Ectodermal cell (in vitro differentiated cells): ENCODE measurements at regions not wholly inside any gene's neighbourhood (a gene's known extent, or its start where the extent isn't known, plus 50 kb on each side); places are given as distances from the start of the nearest gene placed in this dataset.

Experiments
- H3K27ac ChIP-seq: 2 replicates; pipeline ENCODE4 v1.7.0; 2013; ENCODE audit warnings: mild to moderate bottlenecking, low read depth, low read length; ENCODE audit not compliant: insufficient read depth, poor library complexity, severe bottlenecking
- H3K27me3 ChIP-seq: 2 replicates; pipeline ENCODE4 v1.7.0; 2013; ENCODE audit warnings: mild to moderate bottlenecking, low read length; ENCODE audit not compliant: insufficient read depth, control insufficient read depth, poor library complexity, severe bottlenecking
- H3K36me3 ChIP-seq: one replicate; pipeline ENCODE4 v1.7.0; 2013; ENCODE audit warnings: low read length; ENCODE audit not compliant: control insufficient read depth, insufficient read depth
- H3K4me1 ChIP-seq: one replicate; pipeline ENCODE4 v1.7.0; 2013; ENCODE audit warnings: low read length; ENCODE audit not compliant: control insufficient read depth, insufficient read depth
- H3K4me3 ChIP-seq: 2 replicates; pipeline ENCODE4 v1.7.0; 2013; ENCODE audit warnings: low read depth, low read length, control low read depth; ENCODE audit not compliant: insufficient read depth
- H3K9me3 ChIP-seq: 2 replicates; pipeline ENCODE4 v1.7.0; 2013; ENCODE audit warnings: mild to moderate bottlenecking, low read length, moderate library complexity; ENCODE audit not compliant: control insufficient read depth
- WGBS, 2 experiments: methylation state at CpG; one replicate each; pipeline ENCODE4 v1.1.7; 2013; ENCODE audit warnings: missing lambda C conversion rate in 2 of 2; 5-methylcytosine and 5-hydroxymethylcytosine counted together

GRCh38 chr12:124718036-124718435, 145.6 kb downstream of the SCARB1 start:
- Histone ChIP-seq H3K4me3 (no peak overlapping the region), H3K4me1 (peaks cover 26% of the 10 kb centered on the region)
- WGBS, 2 experiments = 90 to 93% methylated on average over 14 of the region's 14 CpGs

GRCh38 chr12:124717318-124717717, 146.3 kb downstream of the SCARB1 start:
- Histone ChIP-seq H3K36me3 (no peaks in the 10 kb centered on the region), H3K9me3 (no peaks in the 10 kb centered on the region), H3K4me1 (peaks cover 27% of the 10 kb centered on the region), H3K27ac (no peak overlapping the region), H3K4me3 (no peak overlapping the region), H3K27me3 (no peaks in the 10 kb centered on the region)
- WGBS, 2 experiments = 94 to 95% methylated on average over 4 of the region's 4 CpGs

More at GRCh38 chr12:124718036-124718435, 145.6 kb downstream of the SCARB1 start:
- H3K27ac ChIP-seq = no peak overlapping the region
- H3K27me3 ChIP-seq = no peaks in the 10 kb centered on the region
- H3K9me3 ChIP-seq = no peaks in the 10 kb centered on the region
- H3K36me3 ChIP-seq = no peaks in the 10 kb centered on the region

GRCh38 chr12:124716208-124717130, 147.2 kb downstream of the SCARB1 start:
- no peak overlapping the region for H3K27ac ChIP-seq

GRCh38 chr12:124715121-124715990, 147.9 kb upstream of the NCOR2 start:
- Histone ChIP-seq H3K4me1 (peaks cover 22% of the 10 kb centered on the region), H3K36me3 (no peaks in the 10 kb centered on the region), H3K9me3 (no peaks in the 10 kb centered on the region), H3K27me3 (no peaks in the 10 kb centered on the region), H3K4me3 (no peak overlapping the region), H3K27ac (no peak overlapping the region)
- WGBS, 2 experiments = 76 to 78% methylated on average over 15 of the region's 15 CpGs

More at GRCh38 chr12:124716208-124717130, 147.2 kb downstream of the SCARB1 start:
- peaks cover 27% of the 10 kb centered on the region for H3K4me1 ChIP-seq
- no peak overlapping the region for H3K4me3 ChIP-seq
- 88% methylated on average over 22 of the region's 22 CpGs for WGBS, 2 experiments
- H3K9me3 ChIP-seq = no peaks in the 10 kb centered on the region
- H3K36me3 ChIP-seq = no peaks in the 10 kb centered on the region
- no peaks in the 10 kb centered on the region for H3K27me3 ChIP-seq

- no peak overlapping the region for H3K4me3 ChIP-seq
- peaks cover 22% of the 10 kb centered on the region for H3K4me1 ChIP-seq
- no peaks in the 10 kb centered on the region for H3K9me3 ChIP-seq
- WGBS, 2 experiments = 66 to 71% methylated on average over 17 of the region's 17 CpGs
- no peak overlapping the region for H3K27ac ChIP-seq
- H3K36me3 ChIP-seq = no peaks in the 10 kb centered on the region
- H3K27me3 ChIP-seq = no peaks in the 10 kb centered on the region
These were observed 146.1 kb upstream of the NCOR2 start for GRCh38 chr12:124713436-124714082.

GRCh38 chr12:124713041-124713435, 145.6 kb upstream of the NCOR2 start:
- H3K4me1 ChIP-seq = peaks cover 22% of the 10 kb centered on the region
- no peaks in the 10 kb centered on the region for H3K36me3 ChIP-seq
- no peak overlapping the region for H3K4me3 ChIP-seq
- no peaks in the 10 kb centered on the region for H3K9me3 ChIP-seq
- no peak overlapping the region for H3K27ac ChIP-seq
- H3K27me3 ChIP-seq = no peaks in the 10 kb centered on the region
- 86% methylated on average over 14 of the region's 14 CpGs for WGBS, 2 experiments

- Histone ChIP-seq H3K9me3 (no peaks in the 10 kb centered on the region), H3K4me3 (no peak overlapping the region), H3K27me3 (no peaks in the 10 kb centered on the region), H3K4me1 (peaks cover 22% of the 10 kb centered on the region), H3K36me3 (no peaks in the 10 kb centered on the region), H3K27ac (no peak overlapping the region)
- WGBS, 2 experiments = 88 to 89% methylated on average over 11 of the region's 11 CpGs
These were observed 143.9 kb upstream of the NCOR2 start for GRCh38 chr12:124711344-124711743.

GRCh38 chr12:124709722-124710687, 142.6 kb upstream of the NCOR2 start:
- H3K4me1 ChIP-seq = peaks cover 10% of the 10 kb centered on the region
- no peaks in the 10 kb centered on the region for H3K36me3 ChIP-seq
- no peak overlapping the region for H3K4me3 ChIP-seq
- H3K27me3 ChIP-seq = no peaks in the 10 kb centered on the region
- WGBS, 2 experiments = 87% methylated on average over 7 to 8 of the region's 8 CpGs
- H3K9me3 ChIP-seq = no peaks in the 10 kb centered on the region
- H3K27ac ChIP-seq = no peak overlapping the region

GRCh38 chr12:124707316-124707715, 139.9 kb upstream of the NCOR2 start:
- H3K9me3 ChIP-seq = no peaks in the 10 kb centered on the region
- WGBS, 2 experiments = 95% methylated on average over 8 of the region's 8 CpGs

More at GRCh38 chr12:124707316-124707715, 139.9 kb upstream of the NCOR2 start:
- Histone ChIP-seq H3K27ac (no peak overlapping the region), H3K4me3 (no peak overlapping the region), H3K27me3 (no peaks in the 10 kb centered on the region), H3K36me3 (no peaks in the 10 kb centered on the region), H3K4me1 (no peaks in the 10 kb centered on the region)
